B cell (primary cell): ENCODE measurements at regions not wholly inside any gene's neighbourhood (a gene's known extent, or its start where the extent isn't known, plus 50 kb on each side); places are given as distances from the start of the nearest gene placed in this dataset.

ENCODE experiments used
- ATAC-seq: fragments of 200-7000 bp; cut with Tn5 transposase; one replicate; pipeline ENCODE4 v1.10.0; 2021; ENCODE audit warnings: low read depth, mild to moderate bottlenecking, moderate number of reproducible peaks, moderate library complexity
- CTCF ChIA-PET: fragments of 350-600 bp; sonication (Branson Sonifier 250); formaldehyde crosslinking; loops from one replicate; lab custom pipeline; 2021; ENCODE audit warnings: antibody characterized with exemption, inconsistent platforms; lab: Charles Lee
- POLR2A ChIA-PET: fragments of 350-600 bp; sonication (Branson Sonifier 250); formaldehyde crosslinking; loops from one replicate; lab custom pipeline; 2021; ENCODE audit warnings: antibody characterized with exemption; lab: Charles Lee
- DNase-seq: peaks from one replicate; pipeline ENCODE4 v3.0.0; 2013
- H2AFZ ChIP-seq: 2 replicates; pipeline ENCODE4 v1.6.1; 2012; ENCODE audit warnings: mild to moderate bottlenecking, low read depth, low read length; ENCODE audit not compliant: insufficient read depth, poor library complexity, severe bottlenecking
- H3K27ac ChIP-seq, 2 donors: 1 replicate in 1 of 2; 2 replicates in 1 of 2; pipeline ENCODE4 v1.5.1; 2012 to 2013; ENCODE audit warnings: low read length in 2 of 2, mild to moderate bottlenecking in 2 of 2, moderate library complexity in 1 of 2
- H3K27me3 ChIP-seq, 4 experiments: fragments of 200-600 bp in 1 of 4; sonication (generic) in 1 of 4; replicated peaks in 1 of 4; 1 replicate in 2 of 4; 2 replicates in 2 of 4; pipeline versions ENCODE4 v1.6.1 to v1.7.0; 2013 to 2016; ENCODE audit warnings: low read length in 3 of 4, mild to moderate bottlenecking in 2 of 4, mixed read lengths in 1 of 4, moderate library complexity in 1 of 4; ENCODE audit not compliant: insufficient read depth in 4 of 4, control insufficient read depth in 3 of 4; ENCODE audit errors: control extremely low read depth in 1 of 4
- H3K36me3 ChIP-seq, 2 experiments: replicated peaks in 1 of 2; 1 replicate in 1 of 2; 2 replicates in 1 of 2; pipeline versions ENCODE4 v1.6.1 to v1.7.1; 2013; ENCODE audit warnings: low read length in 1 of 2; ENCODE audit not compliant: insufficient read depth in 2 of 2, control insufficient read depth in 1 of 2; ENCODE audit errors: control extremely low read depth in 1 of 2, extremely low read depth in 1 of 2
- H3K4me1 ChIP-seq, 2 donors: fragments of 200-600 bp in 1 of 2; sonication (generic) in 1 of 2; 1 replicate in 1 of 2; 2 replicates in 1 of 2; pipeline versions ENCODE4 v1.5.1 to v1.6.1; 2013 to 2017; ENCODE audit warnings: low read length in 2 of 2; ENCODE audit not compliant: control insufficient read depth in 2 of 2, insufficient read depth in 2 of 2
- H3K4me2 ChIP-seq: replicated peaks from 2 replicates; pipeline ENCODE3; 2012; ENCODE audit warnings: mild to moderate bottlenecking, low read depth, low read length; ENCODE audit not compliant: poor library complexity, severe bottlenecking
- H3K4me3 ChIP-seq, 5 experiments: fragments of 200-600 bp in 1 of 5; sonication (generic) in 1 of 5; 1 replicate in 3 of 5; 2 replicates in 2 of 5; pipeline versions ENCODE4 v1.5.1 to v1.7.0; 2011 to 2016; ENCODE audit warnings: low read length in 4 of 5, mild to moderate bottlenecking in 4 of 5, low read depth in 2 of 5, control low read depth in 1 of 5, moderate library complexity in 1 of 5; ENCODE audit not compliant: insufficient read depth in 1 of 5; ENCODE audit errors: control extremely low read depth in 1 of 5, extremely low read depth in 1 of 5
- H3K79me2 ChIP-seq: fragments of 200-600 bp; sonication (generic); one replicate; pipeline ENCODE4 v1.6.0; 2016; ENCODE audit warnings: low read length; ENCODE audit not compliant: control insufficient read depth, insufficient read depth
- H3K9ac ChIP-seq: fragments of 200-600 bp; sonication (generic); 2 replicates; pipeline ENCODE4 v1.6.1; 2017; ENCODE audit warnings: mild to moderate bottlenecking, low read length, moderate library complexity
- H3K9me3 ChIP-seq, 3 donors: one replicate each; pipeline versions ENCODE4 v1.6.1 to v1.7.1; 2013; ENCODE audit warnings: low read length in 2 of 3; ENCODE audit not compliant: control insufficient read depth in 2 of 3, insufficient read depth in 1 of 3; ENCODE audit errors: control extremely low read depth in 1 of 3
- H4K20me1 ChIP-seq: 2 replicates; pipeline ENCODE4 v1.6.0; 2012; ENCODE audit warnings: mild to moderate bottlenecking, low read length; ENCODE audit not compliant: insufficient read depth, control insufficient read depth, poor library complexity, severe bottlenecking
- H3K27ac Mint-ChIP-seq: one replicate; pipeline ENCODE4 v1.8.0; 2021; ENCODE audit warnings: mixed read lengths
- H3K27me3 Mint-ChIP-seq: one replicate; pipeline ENCODE4 v1.8.0; 2021; ENCODE audit warnings: mixed read lengths
- H3K4me1 Mint-ChIP-seq: one replicate; pipeline ENCODE4 v1.8.0; 2021; ENCODE audit warnings: mixed read lengths
- H3K4me3 Mint-ChIP-seq: one replicate; pipeline ENCODE4 v1.8.0; 2021; ENCODE audit warnings: mixed read lengths
- H3K9me3 Mint-ChIP-seq: one replicate; pipeline ENCODE4 v1.8.0; 2022; ENCODE audit warnings: mixed read lengths; ENCODE audit not compliant: insufficient read depth
- EZH2 ChIP-seq: IDR thresholded peaks from 2 replicates; pipeline ENCODE4 v1.6.1; 2012; ENCODE audit warnings: borderline replicate concordance, low read depth, mild to moderate bottlenecking, moderate library complexity, low read length; ENCODE audit not compliant: insufficient read depth, poor library complexity, severe bottlenecking
- WGBS: methylation state at CpG from one replicate; pipeline ENCODE4 v1.1.5; 2013; ENCODE audit warnings: missing lambda C conversion rate; ENCODE audit not compliant: insufficient coverage; 5-methylcytosine and 5-hydroxymethylcytosine counted together
- intact Hi-C: fragments of 100-400 bp; cut with micrococcal nuclease; formaldehyde crosslinking; loops from one replicate; pipeline ENCODE4 v1.10.0; 2022
- TF ChIP-seq, protein P1 (sequence below): fragments of 200-600 bp; IDR thresholded peaks from one replicate; pipeline ENCODE4 v1.8.0; 2022; ENCODE audit warnings: antibody characterized with exemption, mild to moderate bottlenecking

DNA sequence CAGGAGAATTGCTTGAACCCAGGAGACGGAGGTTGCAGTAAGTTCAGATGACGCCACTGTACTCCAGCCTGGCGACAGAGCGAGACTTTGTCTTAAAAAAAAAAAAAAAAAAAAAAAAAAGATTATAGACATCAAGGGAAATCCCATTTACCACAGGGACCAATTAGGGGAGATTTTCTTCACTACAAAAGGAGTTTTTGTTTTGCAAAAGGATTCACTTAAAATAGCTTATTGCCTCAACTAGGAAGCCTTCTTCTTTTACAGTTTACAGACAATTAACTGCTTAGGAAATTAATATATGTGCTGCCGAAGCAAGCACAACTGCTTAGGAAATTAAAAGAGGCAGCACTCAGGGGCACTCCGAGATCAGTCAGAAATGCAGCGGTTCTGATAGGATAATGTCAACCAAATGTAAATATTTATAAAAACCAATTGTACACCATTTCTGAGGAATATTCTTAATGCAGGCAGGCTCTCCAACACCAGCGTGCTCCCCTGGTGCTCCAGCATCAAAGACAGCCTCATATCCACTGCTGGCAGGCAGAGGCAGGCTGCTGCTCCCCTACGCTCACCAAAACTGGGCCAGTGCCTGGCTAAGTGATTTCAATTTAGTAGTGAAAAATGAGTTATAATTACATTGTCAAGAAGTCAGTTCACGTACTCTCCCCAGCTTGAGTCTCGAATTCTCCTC lies 107.9 kb upstream of the RAB4A start:
- H3K27me3 Mint-ChIP-seq, result peaks cover 17% of the 10 kb centered on the region
- no peaks in the 10 kb centered on the region for H3K9me3 Mint-ChIP-seq
- Histone ChIP-seq H3K27ac (no peak overlapping the region), H3K4me2 (no peak overlapping the region), H3K4me3 (no peak overlapping the region), H3K9ac (no peak overlapping the region), H4K20me1 (no peaks in the 10 kb centered on the region), H3K27me3 (no peaks in the 10 kb centered on the region), H3K36me3 (no peaks in the 10 kb centered on the region), H3K9me3 (no peaks in the 10 kb centered on the region), H3K4me1 (no peaks in the 10 kb centered on the region), H3K79me2 (no peaks in the 10 kb centered on the region), H2AFZ (no peak overlapping the region)
- no peaks in the 10 kb centered on the region for H3K4me1 Mint-ChIP-seq
- WGBS, result 90% methylated on average over 3 of the region's 11 CpGs
- ATAC-seq (no peak), DNase-seq (no peak)
- no peak overlapping the region for H3K4me3 Mint-ChIP-seq
- intact Hi-C loops, result no loop called here
- TF ChIP-seq, protein P1, sequence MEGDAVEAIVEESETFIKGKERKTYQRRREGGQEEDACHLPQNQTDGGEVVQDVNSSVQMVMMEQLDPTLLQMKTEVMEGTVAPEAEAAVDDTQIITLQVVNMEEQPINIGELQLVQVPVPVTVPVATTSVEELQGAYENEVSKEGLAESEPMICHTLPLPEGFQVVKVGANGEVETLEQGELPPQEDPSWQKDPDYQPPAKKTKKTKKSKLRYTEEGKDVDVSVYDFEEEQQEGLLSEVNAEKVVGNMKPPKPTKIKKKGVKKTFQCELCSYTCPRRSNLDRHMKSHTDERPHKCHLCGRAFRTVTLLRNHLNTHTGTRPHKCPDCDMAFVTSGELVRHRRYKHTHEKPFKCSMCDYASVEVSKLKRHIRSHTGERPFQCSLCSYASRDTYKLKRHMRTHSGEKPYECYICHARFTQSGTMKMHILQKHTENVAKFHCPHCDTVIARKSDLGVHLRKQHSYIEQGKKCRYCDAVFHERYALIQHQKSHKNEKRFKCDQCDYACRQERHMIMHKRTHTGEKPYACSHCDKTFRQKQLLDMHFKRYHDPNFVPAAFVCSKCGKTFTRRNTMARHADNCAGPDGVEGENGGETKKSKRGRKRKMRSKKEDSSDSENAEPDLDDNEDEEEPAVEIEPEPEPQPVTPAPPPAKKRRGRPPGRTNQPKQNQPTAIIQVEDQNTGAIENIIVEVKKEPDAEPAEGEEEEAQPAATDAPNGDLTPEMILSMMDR, result no peak
- no peak for TF ChIP-seq EZH2
- POLR2A ChIA-PET, result no interaction called here
- no peak overlapping the region for H3K27ac Mint-ChIP-seq
- CTCF ChIA-PET, result no interaction called here

DNA sequence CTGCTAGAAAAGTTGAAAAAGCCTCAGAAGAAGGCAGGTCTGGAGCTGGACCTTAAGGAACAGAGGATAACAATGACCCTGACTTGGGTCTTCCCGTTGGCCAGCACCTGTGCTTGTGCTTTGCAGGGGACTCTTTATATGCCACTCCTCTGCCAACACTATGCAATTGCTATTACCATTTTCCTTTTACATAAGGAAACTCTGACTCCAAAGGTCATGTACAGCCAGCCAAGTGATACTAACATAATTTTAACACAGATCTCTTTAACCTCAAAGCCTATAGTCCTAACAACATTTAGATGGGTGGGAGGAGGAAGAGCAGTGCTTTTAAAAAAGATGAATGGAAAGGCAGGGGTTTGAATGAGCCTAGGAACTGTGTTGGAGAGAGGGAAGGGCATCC lies 106.6 kb upstream of the RAB4A start:
- Mint-ChIP-seq H3K4me1 (no peaks in the 10 kb centered on the region), H3K27ac (no peak overlapping the region), H3K9me3 (no peaks in the 10 kb centered on the region), H3K27me3 (peaks cover 17% of the 10 kb centered on the region), H3K4me3 (no peak overlapping the region)
- no peak overlapping the region for H3K4me3 ChIP-seq
- H2AFZ ChIP-seq, result no peak overlapping the region
- no peaks in the 10 kb centered on the region for H3K9me3 ChIP-seq
- no peak overlapping the region for H3K4me2 ChIP-seq
- 100% methylated on average over 1 of the region's 1 CpG for WGBS
- ChIA-PET CTCF (no interaction called here), POLR2A (no interaction called here)
- H4K20me1 ChIP-seq, result no peaks in the 10 kb centered on the region
- intact Hi-C loops, result no loop called here
- no peak for TF ChIP-seq EZH2
- TF ChIP-seq, protein P1, result no peak
- no peak overlapping the region for H3K27ac ChIP-seq
- ATAC-seq, result no peak
- no peak overlapping the region for H3K9ac ChIP-seq
- no peaks in the 10 kb centered on the region for H3K79me2 ChIP-seq
- H3K4me1 ChIP-seq, result no peaks in the 10 kb centered on the region
- H3K36me3 ChIP-seq, result no peaks in the 10 kb centered on the region
- no peaks in the 10 kb centered on the region for H3K27me3 ChIP-seq
- no peak for DNase-seq
